BLaER1 (cell line): ENCODE measurements at regions not wholly inside any gene's neighbourhood (a gene's known extent, or its start where the extent isn't known, plus 50 kb on each side); places are given as distances from the start of the nearest gene placed in this dataset.

Source experiments
- H3K27ac ChIP-seq: shearing (Covaris generic); formaldehyde crosslinking; 2 replicates; pipeline ENCODE4 v1.8.1; 2022
- H3K27me3 ChIP-seq: shearing (Covaris generic); formaldehyde crosslinking; 2 replicates; pipeline ENCODE4 v1.8.1; 2022
- H3K36me3 ChIP-seq: shearing (Covaris generic); formaldehyde crosslinking; 2 replicates; pipeline ENCODE4 v1.8.1; 2022
- H3K4me1 ChIP-seq: shearing (Covaris generic); formaldehyde crosslinking; 2 replicates; pipeline ENCODE4 v1.8.1; 2022
- H3K4me2 ChIP-seq: shearing (Covaris generic); formaldehyde crosslinking; 2 replicates; pipeline ENCODE4 v1.8.1; 2022
- H3K4me3 ChIP-seq: shearing (Covaris generic); formaldehyde crosslinking; 2 replicates; pipeline ENCODE4 v1.8.1; 2022
- H3K9ac ChIP-seq: shearing (Covaris generic); formaldehyde crosslinking; 2 replicates; pipeline ENCODE4 v1.8.1; 2022
- H3K9me3 ChIP-seq: shearing (Covaris generic); formaldehyde crosslinking; 2 replicates; pipeline ENCODE4 v1.8.1; 2022
- H4K20me1 ChIP-seq: shearing (Covaris generic); formaldehyde crosslinking; 2 replicates; pipeline ENCODE4 v1.8.1; 2022
- Cebpa-rat ChIP-seq: shearing (Covaris generic); IDR thresholded peaks from 2 replicates; pipeline ENCODE4 v1.8.1; 2022

DNA sequence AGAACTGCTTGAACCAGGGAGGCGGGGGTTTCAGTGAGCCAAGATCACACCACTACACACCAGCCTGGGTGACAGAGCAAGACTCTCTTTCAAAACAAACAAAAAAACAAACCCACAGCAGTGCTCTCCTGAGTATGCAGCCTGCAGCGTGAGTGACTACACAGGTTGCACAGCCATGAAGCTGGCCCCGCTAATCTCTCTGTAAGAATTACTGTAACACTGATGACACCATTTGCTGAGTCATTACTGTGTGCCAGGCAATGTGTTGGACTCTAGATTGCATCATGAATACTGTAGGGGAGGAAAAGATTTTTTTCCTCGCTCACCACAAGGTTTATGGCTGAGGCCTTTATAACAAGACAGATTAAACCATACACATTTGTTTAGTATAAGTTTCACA is 118.6 kb upstream of the ATP8B1 start:
- Histone ChIP-seq H3K27me3 (no peaks in the 10 kb centered on the region), H3K36me3 (no peaks in the 10 kb centered on the region), H3K27ac (no peak overlapping the region), H3K9ac (no peak overlapping the region), H3K9me3 (no peaks in the 10 kb centered on the region), H3K4me2 (no peak overlapping the region), H4K20me1 (no peaks in the 10 kb centered on the region), H3K4me1 (peaks cover 1% of the 10 kb centered on the region), H3K4me3 (no peak overlapping the region)
- no peak for TF ChIP-seq Cebpa-rat

DNA sequence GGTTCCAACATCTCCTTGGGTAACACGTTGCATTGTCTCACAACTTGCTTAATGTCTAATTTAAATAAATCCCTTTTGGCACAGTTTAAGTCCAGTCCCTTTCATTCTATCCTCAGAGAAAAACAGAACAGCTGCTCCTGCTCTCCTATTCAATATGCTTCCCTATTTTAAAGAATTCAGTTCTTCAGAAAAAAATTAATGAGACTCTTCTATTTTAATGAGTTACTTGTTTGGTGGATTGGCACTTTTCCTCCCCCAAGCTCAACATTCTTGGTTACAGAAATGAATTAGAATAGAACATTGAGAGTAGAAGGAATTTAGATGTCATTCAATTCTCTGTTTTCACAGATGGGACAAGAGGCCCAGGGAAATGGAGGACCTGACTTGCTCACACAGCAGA is 116.9 kb upstream of the ATP8B1 start:
- Histone ChIP-seq H3K27ac (no peak overlapping the region), H3K9ac (no peak overlapping the region), H3K4me2 (no peak overlapping the region), H3K4me3 (no peak overlapping the region), H3K36me3 (no peaks in the 10 kb centered on the region), H3K9me3 (no peaks in the 10 kb centered on the region), H4K20me1 (no peaks in the 10 kb centered on the region), H3K4me1 (peaks cover 9% of the 10 kb centered on the region), H3K27me3 (no peaks in the 10 kb centered on the region)
- TF ChIP-seq Cebpa-rat = no peak

DNA sequence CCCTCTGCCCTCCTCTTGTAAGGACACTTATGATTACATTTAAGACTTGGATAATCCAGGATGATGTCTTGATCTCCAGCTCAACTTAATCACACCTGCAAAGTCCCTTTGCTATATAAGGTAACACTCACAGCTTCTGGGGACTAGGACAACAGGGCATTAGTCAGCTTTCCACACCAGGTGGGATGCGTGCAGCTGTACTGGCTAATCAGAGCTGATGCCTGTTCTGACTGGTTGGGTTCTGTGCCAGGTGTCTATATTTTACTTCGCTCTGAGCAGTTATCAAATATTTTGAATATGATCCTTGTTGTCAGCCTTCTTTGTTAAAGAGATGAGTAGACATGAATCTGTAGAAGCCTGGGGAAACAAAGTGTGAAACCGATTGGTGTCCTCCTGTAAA is 115.5 kb upstream of the ATP8B1 start:
- Histone ChIP-seq H3K4me1 (peaks cover 9% of the 10 kb centered on the region), H3K9ac (no peak overlapping the region), H3K4me3 (no peak overlapping the region), H3K36me3 (no peaks in the 10 kb centered on the region), H3K9me3 (no peaks in the 10 kb centered on the region), H3K27me3 (no peaks in the 10 kb centered on the region), H3K27ac (no peak overlapping the region), H4K20me1 (no peaks in the 10 kb centered on the region), H3K4me2 (no peak overlapping the region)
- TF ChIP-seq Cebpa-rat = no peak

DNA sequence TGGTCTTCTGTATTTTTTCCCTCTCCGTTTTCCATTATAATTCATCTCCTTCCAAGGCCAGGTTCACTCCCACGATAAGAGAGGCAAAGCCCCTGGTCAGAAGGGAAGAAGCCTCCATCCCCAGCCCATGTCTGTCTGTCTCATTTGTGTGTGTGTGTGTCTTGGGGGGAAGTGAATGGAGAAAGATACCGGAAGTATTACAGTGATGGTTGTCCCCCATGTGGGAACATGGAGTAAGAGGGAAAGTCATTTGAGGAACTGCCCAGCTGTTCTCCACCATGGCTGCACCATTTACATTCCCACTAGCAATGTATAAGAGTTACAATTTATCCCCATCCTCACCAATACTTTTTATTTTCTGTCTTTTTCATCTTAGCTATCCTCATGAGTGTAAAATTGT is 113.6 kb upstream of the ATP8B1 start:
- Histone ChIP-seq H3K36me3 (no peaks in the 10 kb centered on the region), H3K9me3 (no peaks in the 10 kb centered on the region), H3K4me2 (peak overlapping the region; percentile 57), H3K27ac (no peak overlapping the region), H3K4me1 (peaks cover 9% of the 10 kb centered on the region), H3K4me3 (no peak overlapping the region), H3K9ac (no peak overlapping the region), H3K27me3 (no peaks in the 10 kb centered on the region), H4K20me1 (no peaks in the 10 kb centered on the region)
- no peak for TF ChIP-seq Cebpa-rat

DNA sequence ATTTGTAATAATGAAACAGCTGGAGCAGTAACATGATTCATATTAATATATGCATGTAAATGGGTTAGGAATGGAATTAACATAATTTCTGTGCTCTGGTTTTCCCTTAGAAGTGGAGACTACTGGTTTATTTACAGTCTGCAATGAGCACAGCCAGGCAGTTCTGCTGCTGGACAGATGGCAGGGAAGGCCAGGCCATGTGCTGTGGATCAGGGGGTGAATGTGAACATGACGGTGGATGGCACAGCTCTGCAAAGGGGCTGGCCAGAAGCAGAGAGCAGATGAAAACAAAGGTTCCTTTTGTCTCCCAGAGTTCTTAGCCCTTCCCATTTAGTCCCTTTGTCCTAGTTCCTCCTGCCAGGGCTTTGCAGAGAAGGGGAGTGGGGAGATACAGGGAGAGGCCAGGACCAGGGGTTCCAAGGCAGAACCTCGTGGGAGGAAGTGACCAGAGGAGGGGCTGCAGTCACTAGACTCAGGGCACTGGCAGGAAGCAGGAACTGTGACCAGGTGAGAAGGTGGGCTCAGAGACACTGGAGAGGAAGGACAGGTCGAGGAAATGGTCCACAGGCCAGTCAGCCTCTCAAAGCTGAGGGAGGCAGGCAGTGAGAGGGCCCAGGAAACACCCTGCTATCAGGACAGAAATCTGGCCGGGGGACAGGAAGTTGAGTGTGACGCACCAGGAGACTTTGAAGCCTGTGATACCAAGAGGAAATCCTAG is 112.9 kb upstream of the ATP8B1 start:
- no peak for TF ChIP-seq Cebpa-rat
- peak overlapping the region; percentile 15; the same call in 1 of the 2 replicates for H3K27ac ChIP-seq
- H3K4me1 ChIP-seq = peaks cover 9% of the 10 kb centered on the region
- no peaks in the 10 kb centered on the region for H3K27me3 ChIP-seq
- H3K4me3 ChIP-seq = no peak overlapping the region
- H3K9ac ChIP-seq = no peak overlapping the region
- H3K4me2 ChIP-seq = peak overlapping the region; percentile 57
- no peaks in the 10 kb centered on the region for H3K9me3 ChIP-seq
- H4K20me1 ChIP-seq = no peaks in the 10 kb centered on the region
- no peaks in the 10 kb centered on the region for H3K36me3 ChIP-seq

DNA sequence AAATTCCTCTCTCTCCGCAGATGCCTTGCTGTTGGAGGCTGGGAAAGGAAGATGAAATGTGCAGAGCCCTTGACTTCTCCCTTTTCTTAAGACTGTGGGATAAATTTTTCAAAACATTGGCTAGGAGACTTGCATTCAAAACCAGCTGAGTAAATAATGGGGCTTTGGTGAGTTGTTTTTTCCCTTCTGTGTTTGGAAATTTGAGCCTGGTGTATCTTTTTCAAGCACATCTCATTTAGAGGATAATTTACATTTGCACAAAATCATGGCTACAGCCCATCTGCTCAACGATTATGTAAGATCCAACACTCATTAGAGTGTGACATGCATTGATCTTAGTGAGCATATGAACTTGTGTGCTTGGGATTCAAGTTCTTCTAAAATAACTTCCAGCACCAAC is 112.1 kb upstream of the ATP8B1 start:
- Histone ChIP-seq H3K27me3 (no peaks in the 10 kb centered on the region), H3K4me1 (peaks cover 9% of the 10 kb centered on the region), H3K9ac (no peak overlapping the region), H3K27ac (no peak overlapping the region), H3K4me3 (no peak overlapping the region), H3K4me2 (no peak overlapping the region), H3K9me3 (no peaks in the 10 kb centered on the region), H3K36me3 (no peaks in the 10 kb centered on the region), H4K20me1 (no peaks in the 10 kb centered on the region)
- TF ChIP-seq Cebpa-rat = no peak

DNA sequence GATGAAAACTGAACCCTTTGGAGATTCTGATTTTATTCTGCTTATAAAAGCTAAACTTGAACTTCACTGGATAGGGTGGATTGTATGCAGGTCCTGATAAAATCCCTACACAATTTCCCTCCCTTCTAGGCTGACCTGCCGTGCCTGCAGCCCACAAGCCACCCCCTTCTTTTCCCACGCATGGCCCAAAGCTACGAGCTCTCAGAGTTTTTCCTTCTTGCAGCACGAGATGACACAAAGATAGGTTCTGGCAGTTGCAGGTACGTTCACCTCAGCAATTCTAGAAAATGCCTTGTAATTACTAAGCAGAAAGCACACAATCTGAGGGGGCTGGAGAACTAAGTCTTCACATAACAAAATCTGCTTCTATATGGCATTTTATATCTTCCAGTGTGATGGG is 110.6 kb upstream of the ATP8B1 start:
- TF ChIP-seq Cebpa-rat = no peak
- no peak overlapping the region for H3K4me3 ChIP-seq
- no peaks in the 10 kb centered on the region for H3K9me3 ChIP-seq
- no peak overlapping the region for H3K4me2 ChIP-seq
- H3K4me1 ChIP-seq = peaks cover 9% of the 10 kb centered on the region
- no peaks in the 10 kb centered on the region for H3K36me3 ChIP-seq
- H3K27ac ChIP-seq = no peak overlapping the region
- H3K9ac ChIP-seq = no peak overlapping the region
- H3K27me3 ChIP-seq = no peaks in the 10 kb centered on the region
- H4K20me1 ChIP-seq = no peaks in the 10 kb centered on the region

DNA sequence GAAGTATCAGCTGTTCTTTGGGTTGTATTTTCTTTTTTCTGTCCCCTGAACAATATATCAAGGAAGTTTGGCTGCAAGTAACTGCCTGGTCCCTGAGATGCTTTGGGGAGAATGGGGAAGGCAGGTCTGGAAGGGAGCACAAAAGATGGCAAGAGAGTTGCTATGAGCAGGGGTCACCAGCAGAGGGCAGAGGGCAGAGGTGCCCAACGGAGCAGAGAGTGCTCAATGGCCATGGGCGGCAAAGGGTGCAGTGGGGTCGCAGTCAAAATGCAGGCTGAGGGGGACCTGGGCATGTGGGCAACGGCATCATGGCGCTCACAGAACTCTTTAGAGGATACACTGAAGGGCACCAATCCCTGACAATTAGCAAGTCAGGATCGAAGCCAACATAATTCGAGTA is 107.7 kb upstream of the ATP8B1 start:
- H3K27ac ChIP-seq = no peak overlapping the region
- H3K27me3 ChIP-seq = no peaks in the 10 kb centered on the region
- H4K20me1 ChIP-seq = no peaks in the 10 kb centered on the region
- H3K9me3 ChIP-seq = no peaks in the 10 kb centered on the region
- no peak overlapping the region for H3K4me2 ChIP-seq
- H3K36me3 ChIP-seq = no peaks in the 10 kb centered on the region
- H3K9ac ChIP-seq = no peak overlapping the region
- H3K4me3 ChIP-seq = no peak overlapping the region
- H3K4me1 ChIP-seq = no peaks in the 10 kb centered on the region
- TF ChIP-seq Cebpa-rat = no peak

DNA sequence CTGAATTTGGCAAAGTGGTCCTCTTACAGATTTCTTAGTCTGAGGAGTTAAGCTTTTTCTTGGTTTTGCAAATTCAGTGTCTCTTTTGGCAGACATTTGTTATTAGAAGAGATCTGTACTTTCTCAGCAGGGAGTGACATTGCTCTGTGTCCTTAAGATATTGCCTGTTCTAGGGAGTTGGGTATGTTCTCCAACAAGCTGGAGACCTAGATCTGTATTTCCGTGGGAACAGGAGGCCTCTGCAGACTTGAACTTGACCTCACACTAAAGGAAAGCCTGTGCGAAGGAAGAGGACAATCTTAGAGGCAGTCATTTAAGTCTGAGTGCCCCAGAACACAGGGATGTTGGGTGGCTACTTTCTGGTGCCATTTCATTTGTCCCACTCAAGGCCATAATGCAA is 107.0 kb upstream of the ATP8B1 start:
- H3K9me3 ChIP-seq = no peaks in the 10 kb centered on the region
- no peaks in the 10 kb centered on the region for H4K20me1 ChIP-seq
- no peak overlapping the region for H3K4me2 ChIP-seq
- no peaks in the 10 kb centered on the region for H3K4me1 ChIP-seq
- H3K36me3 ChIP-seq = no peaks in the 10 kb centered on the region
- no peak overlapping the region for H3K4me3 ChIP-seq
- no peak overlapping the region for H3K27ac ChIP-seq
- no peaks in the 10 kb centered on the region for H3K27me3 ChIP-seq
- no peak overlapping the region for H3K9ac ChIP-seq
- no peak for TF ChIP-seq Cebpa-rat

DNA sequence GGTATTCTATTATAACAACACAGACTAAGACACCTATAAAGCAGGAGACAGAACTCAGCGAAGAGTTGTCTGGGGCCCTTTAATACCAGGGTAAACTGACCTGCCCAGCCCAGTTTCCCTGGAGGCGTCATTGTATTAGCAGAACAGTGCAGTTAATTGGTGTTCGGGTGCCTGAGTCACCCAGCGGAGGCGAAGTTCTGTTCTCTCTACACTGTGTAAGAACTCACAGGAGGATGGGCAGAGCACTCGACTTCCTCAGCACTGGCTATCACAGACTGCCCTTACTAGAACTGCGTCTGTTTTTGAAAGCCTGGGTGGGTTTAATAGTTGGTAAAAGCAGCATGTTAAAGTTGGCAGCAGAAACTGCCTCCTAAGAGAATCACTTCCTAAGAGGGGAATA is 106.5 kb upstream of the ATP8B1 start:
- H3K4me3 ChIP-seq = no peak overlapping the region
- H3K9ac ChIP-seq = no peak overlapping the region
- H3K4me1 ChIP-seq = no peaks in the 10 kb centered on the region
- no peaks in the 10 kb centered on the region for H3K36me3 ChIP-seq
- H3K9me3 ChIP-seq = no peaks in the 10 kb centered on the region
- no peak for TF ChIP-seq Cebpa-rat
- H3K4me2 ChIP-seq = no peak overlapping the region
- H3K27ac ChIP-seq = no peak overlapping the region
- H4K20me1 ChIP-seq = no peaks in the 10 kb centered on the region
- no peaks in the 10 kb centered on the region for H3K27me3 ChIP-seq

DNA sequence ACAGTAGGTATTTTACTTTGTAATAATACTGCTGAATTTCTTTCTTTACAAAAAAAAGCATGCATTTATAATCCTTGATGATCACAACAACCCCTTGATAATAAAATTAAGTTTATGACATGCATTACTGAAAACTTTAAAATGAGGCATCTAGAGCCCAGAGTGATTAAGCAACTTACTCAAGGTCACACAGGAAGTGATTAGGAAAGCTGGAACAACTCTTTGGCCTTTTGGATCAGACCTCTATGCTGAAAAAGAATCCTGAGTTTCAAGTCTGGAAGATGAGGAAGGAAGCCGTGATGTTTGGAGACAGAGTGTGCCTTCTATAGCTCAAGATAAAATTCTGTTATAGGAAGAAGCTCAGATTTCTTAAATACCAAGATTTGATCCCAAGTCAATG is 105.0 kb upstream of the ATP8B1 start:
- Histone ChIP-seq H3K36me3 (no peaks in the 10 kb centered on the region), H3K27me3 (no peaks in the 10 kb centered on the region), H3K9me3 (no peaks in the 10 kb centered on the region), H3K9ac (no peak overlapping the region), H3K4me2 (no peak overlapping the region), H3K4me1 (no peaks in the 10 kb centered on the region), H3K4me3 (no peak overlapping the region), H4K20me1 (no peaks in the 10 kb centered on the region), H3K27ac (no peak overlapping the region)
- TF ChIP-seq Cebpa-rat = no peak
